Neural crest cell (in vitro differentiated cells): ENCODE measurements at regions not wholly inside any gene's neighbourhood (a gene's known extent, or its start where the extent isn't known, plus 50 kb on each side); places are given as distances from the start of the nearest gene placed in this dataset.

Experiments
- DNase-seq: peaks from one replicate; pipeline ENCODE4 v3.0.0; 2021; ENCODE audit warnings: low read depth, mixed read lengths, low spot score
- H3K27ac Mint-ChIP-seq: one replicate; pipeline ENCODE4 v1.8.0; 2021; ENCODE audit warnings: mild to moderate bottlenecking, mixed read lengths; ENCODE audit not compliant: unreplicated experiment
- H3K27me3 Mint-ChIP-seq: 2 replicates; pipeline ENCODE4 v1.8.0; 2021; ENCODE audit warnings: low read depth, mild to moderate bottlenecking, mixed read lengths
- H3K36me3 Mint-ChIP-seq: 2 replicates; pipeline ENCODE4 v1.8.0; 2021; ENCODE audit warnings: low read depth, mild to moderate bottlenecking, mixed read lengths
- H3K4me1 Mint-ChIP-seq: 2 replicates; pipeline ENCODE4 v1.8.0; 2021; ENCODE audit warnings: mixed read lengths
- H3K4me3 Mint-ChIP-seq: one replicate; pipeline ENCODE4 v1.8.0; 2021; ENCODE audit warnings: mild to moderate bottlenecking, mixed read lengths
- H3K9me3 Mint-ChIP-seq: 2 replicates; pipeline ENCODE4 v1.8.0; 2021; ENCODE audit warnings: mixed read lengths
- TF ChIP-seq, protein P1 (sequence below): fragments of 200-600 bp; sonication (generic); conservative IDR thresholded peaks from 2 replicates; pipeline ENCODE4 v1.5.0; 2021; ENCODE audit warnings: antibody characterized with exemption, mild to moderate bottlenecking

GRCh38 chr11:115067471-115067870, 389.1 kb downstream of the NXPE2 start:
- no peak overlapping the region for H3K4me3 Mint-ChIP-seq
- no peaks in the 10 kb centered on the region for H3K27me3 Mint-ChIP-seq
- no peaks in the 10 kb centered on the region for H3K4me1 Mint-ChIP-seq
- H3K27ac Mint-ChIP-seq, result no peak overlapping the region
- DNase-seq, result no peak
- no peaks in the 10 kb centered on the region for H3K9me3 Mint-ChIP-seq
- H3K36me3 Mint-ChIP-seq, result no peaks in the 10 kb centered on the region
- TF ChIP-seq, protein P1, sequence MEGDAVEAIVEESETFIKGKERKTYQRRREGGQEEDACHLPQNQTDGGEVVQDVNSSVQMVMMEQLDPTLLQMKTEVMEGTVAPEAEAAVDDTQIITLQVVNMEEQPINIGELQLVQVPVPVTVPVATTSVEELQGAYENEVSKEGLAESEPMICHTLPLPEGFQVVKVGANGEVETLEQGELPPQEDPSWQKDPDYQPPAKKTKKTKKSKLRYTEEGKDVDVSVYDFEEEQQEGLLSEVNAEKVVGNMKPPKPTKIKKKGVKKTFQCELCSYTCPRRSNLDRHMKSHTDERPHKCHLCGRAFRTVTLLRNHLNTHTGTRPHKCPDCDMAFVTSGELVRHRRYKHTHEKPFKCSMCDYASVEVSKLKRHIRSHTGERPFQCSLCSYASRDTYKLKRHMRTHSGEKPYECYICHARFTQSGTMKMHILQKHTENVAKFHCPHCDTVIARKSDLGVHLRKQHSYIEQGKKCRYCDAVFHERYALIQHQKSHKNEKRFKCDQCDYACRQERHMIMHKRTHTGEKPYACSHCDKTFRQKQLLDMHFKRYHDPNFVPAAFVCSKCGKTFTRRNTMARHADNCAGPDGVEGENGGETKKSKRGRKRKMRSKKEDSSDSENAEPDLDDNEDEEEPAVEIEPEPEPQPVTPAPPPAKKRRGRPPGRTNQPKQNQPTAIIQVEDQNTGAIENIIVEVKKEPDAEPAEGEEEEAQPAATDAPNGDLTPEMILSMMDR, result no peak

GRCh38 chr11:115067900-115068530, 389.7 kb downstream of the NXPE2 start:
- TF ChIP-seq, protein P1, result no peak
- Mint-ChIP-seq H3K9me3 (no peaks in the 10 kb centered on the region), H3K27ac (no peak overlapping the region), H3K4me1 (no peaks in the 10 kb centered on the region), H3K27me3 (no peaks in the 10 kb centered on the region), H3K4me3 (no peak overlapping the region), H3K36me3 (no peaks in the 10 kb centered on the region)
- DNase-seq, result no peak

DNA sequence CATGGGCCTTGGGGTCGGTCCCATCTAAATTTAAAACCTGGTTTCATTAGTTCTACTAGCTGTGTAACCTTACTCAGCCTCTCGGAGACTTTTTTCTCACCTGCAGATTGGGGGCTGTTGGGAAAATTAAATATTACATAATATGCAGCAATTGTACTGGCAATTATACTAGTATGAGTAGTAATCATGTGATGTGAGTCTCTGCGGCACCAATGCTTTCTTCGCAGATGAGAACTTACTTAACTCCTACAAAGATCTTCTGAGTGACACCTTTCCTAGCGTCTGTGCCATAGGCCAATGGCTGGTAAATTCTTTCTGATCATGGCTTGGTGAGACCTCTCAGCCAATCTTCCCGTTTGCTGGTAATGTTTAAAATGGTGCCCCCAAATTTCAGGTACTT, 391.3 kb downstream of the NXPE2 start:
- Mint-ChIP-seq H3K4me1 (no peaks in the 10 kb centered on the region), H3K36me3 (no peaks in the 10 kb centered on the region), H3K9me3 (no peaks in the 10 kb centered on the region), H3K27me3 (no peaks in the 10 kb centered on the region), H3K4me3 (no peak overlapping the region), H3K27ac (no peak overlapping the region)
- TF ChIP-seq, protein P1, result no peak
- DNase-seq, result no peak

DNA sequence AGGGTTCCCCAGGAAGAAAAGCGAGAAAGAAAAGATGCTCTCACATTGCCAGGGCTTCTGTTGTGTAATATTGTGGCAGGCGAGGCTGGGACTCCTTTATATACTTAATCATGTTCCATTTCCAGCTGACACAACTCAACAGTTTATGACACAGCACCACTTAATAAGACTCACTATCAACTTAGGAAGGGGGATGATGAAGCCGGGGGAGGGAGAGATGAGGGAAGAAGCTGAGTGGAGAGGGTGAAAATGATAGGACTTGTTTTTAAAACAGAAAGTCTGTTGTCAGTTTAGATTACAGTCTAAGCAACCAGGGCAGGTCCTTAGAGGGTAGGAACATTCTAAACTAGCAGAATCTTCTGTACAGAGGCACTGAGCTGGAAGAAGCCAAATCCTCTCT, 397.0 kb downstream of the NXPE2 start:
- H3K4me3 Mint-ChIP-seq, result no peak overlapping the region
- no peaks in the 10 kb centered on the region for H3K9me3 Mint-ChIP-seq
- H3K36me3 Mint-ChIP-seq, result no peaks in the 10 kb centered on the region
- H3K27me3 Mint-ChIP-seq, result peaks cover 36% of the 10 kb centered on the region
- H3K4me1 Mint-ChIP-seq, result no peaks in the 10 kb centered on the region
- DNase-seq, result no peak
- H3K27ac Mint-ChIP-seq, result no peak overlapping the region
- TF ChIP-seq, protein P1, result no peak

DNA sequence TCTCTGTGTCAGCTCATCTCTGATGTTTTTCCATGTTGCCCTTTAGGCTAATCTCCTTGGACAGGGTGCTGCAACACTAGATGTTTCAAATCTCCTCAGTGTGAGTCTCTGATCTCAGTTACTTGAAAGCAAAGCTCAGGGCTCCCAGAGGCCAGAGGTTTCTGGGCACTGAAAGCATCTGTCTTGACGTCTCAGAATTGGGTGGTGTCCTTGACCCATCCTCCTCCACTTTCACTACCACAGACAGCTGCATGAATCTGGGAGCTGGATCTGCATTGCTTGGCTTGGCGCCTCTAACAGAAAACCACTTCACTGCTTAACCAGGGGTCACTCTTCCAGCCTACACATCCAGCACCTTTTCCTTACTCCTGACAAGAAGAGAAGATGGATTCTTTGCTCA, 399.4 kb downstream of the NXPE2 start:
- Mint-ChIP-seq H3K27ac (no peak overlapping the region), H3K9me3 (no peaks in the 10 kb centered on the region), H3K27me3 (peaks cover 58% of the 10 kb centered on the region), H3K36me3 (no peaks in the 10 kb centered on the region), H3K4me3 (no peak overlapping the region), H3K4me1 (no peaks in the 10 kb centered on the region)
- DNase-seq, result no peak
- TF ChIP-seq, protein P1, result no peak
